ENCODE measurements at regions not wholly inside any gene's neighbourhood (a gene's known extent, or its start where the extent isn't known, plus 50 kb on each side); places are given as distances from the start of the nearest gene placed in this dataset.

DNA sequence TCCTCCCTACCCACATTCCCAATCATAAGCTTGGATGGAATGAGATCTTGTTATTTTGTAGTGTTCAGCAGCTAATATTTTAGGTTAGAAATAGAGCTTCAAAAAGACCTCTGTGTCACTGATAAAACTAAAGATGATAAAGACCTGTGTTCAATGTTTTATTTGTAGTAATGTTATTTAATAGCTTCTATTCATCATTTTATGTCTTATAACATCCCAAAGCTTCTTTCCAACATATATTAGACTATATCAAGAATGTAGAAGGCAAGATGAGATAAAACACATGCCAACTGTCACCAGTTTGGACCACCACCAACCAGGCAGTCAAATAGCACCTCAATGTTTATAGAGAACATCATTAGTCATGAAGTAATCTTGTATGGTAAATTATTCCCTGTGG is 409.5 kb upstream of the ITGA1 start:
- no peak overlapping the region for H3K4ac ChIP-seq (replicated peaks; ENCODE audit: insufficient read length, low read depth, low read length)
- no peaks in the 10 kb centered on the region for H3K4me1 ChIP-seq (replicated peaks in 1 of 4; ENCODE audit: control insufficient read depth in 3 of 4, insufficient read depth in 4 of 4, low read length in 3 of 4)
- H3K18ac ChIP-seq (ENCODE audit: extremely low read depth, low read length): no peak overlapping the region
- H2BK12ac ChIP-seq (ENCODE audit: low read depth, low read length): no peak overlapping the region
- H2BK20ac ChIP-seq (ENCODE audit: low read length): no peak overlapping the region
- H3K56ac ChIP-seq (replicated peaks; ENCODE audit: insufficient read length, low read depth, low read length): no peak overlapping the region
- no peaks in the 10 kb centered on the region for H3K79me1 ChIP-seq (ENCODE audit: low read depth, low read length)
- no peak for TF ChIP-seq RXRA (IDR thresholded peaks at IDR 0.05; ENCODE audit: insufficient read depth, low read depth, low read length)
- TF ChIP-seq ASH2L (IDR thresholded peaks at IDR 0.05; ENCODE audit: low read length): no peak
- TF ChIP-seq POLR2AphosphoS5 (IDR thresholded peaks at IDR 0.05; ENCODE audit: low read depth, low read length): no peak
- no peak for TF ChIP-seq ZNF274 (IDR thresholded peaks at IDR 0.05; ENCODE audit: borderline replicate concordance, extremely low read depth, low read length)
- no peak for TF ChIP-seq YY1 (IDR thresholded peaks at IDR 0.05; ENCODE audit: low read depth, low read length)
- no peak for TF ChIP-seq KDM5A (IDR thresholded peaks at IDR 0.05; ENCODE audit: low read length)
- no peak for TF ChIP-seq CHD2 (IDR thresholded peaks at IDR 0.05; ENCODE audit: low read length)
- TF ChIP-seq KDM4A (IDR thresholded peaks at IDR 0.05; ENCODE audit: low read depth, low read length, severe bottlenecking): no peak
- no peak for TF ChIP-seq EGR1 (IDR thresholded peaks at IDR 0.05; ENCODE audit: borderline replicate concordance, low read depth, low read length)
- no peaks in the 10 kb centered on the region for H3K9me3 ChIP-seq (ENCODE audit: insufficient read depth in 2 of 2, low read depth in 1 of 2, low read length in 1 of 2)
- H3K23me2 ChIP-seq (ENCODE audit: low read depth, low read length): no peaks in the 10 kb centered on the region
- CTCF ChIA-PET (ENCODE audit: partially characterized antibody): interaction anchor here (0.7 to 1.2 kb wide), 2 partner anchors 29 to 541 kb away, joined by 3 read pairs; no protein-coding TSS in a partner anchor
- H2AK5ac ChIP-seq (ENCODE audit: low read depth, low read length): no peak overlapping the region
- H4K20me1 ChIP-seq (replicated peaks in 1 of 2; ENCODE audit: control insufficient read depth in 1 of 2, insufficient read depth in 2 of 2, low read length in 2 of 2): no peaks in the 10 kb centered on the region
- POLR2A ChIA-PET (ENCODE audit: partially characterized antibody): no interaction called here
- H2AFZ ChIP-seq (ENCODE audit: low read length): no peak overlapping the region
- FAIRE-seq: no peak
- no peaks in the 10 kb centered on the region for H3K27me3 ChIP-seq (replicated peaks in 1 of 4; ENCODE audit: control insufficient read depth in 3 of 4, extremely low read depth in 1 of 4, insufficient read depth in 3 of 4, low read length in 3 of 4)
- no peak overlapping the region for H2BK15ac ChIP-seq (ENCODE audit: low read length)
- H3K4me3 ChIP-seq (ENCODE audit: extremely low read depth in 1 of 4, insufficient read depth in 2 of 4, low read depth in 3 of 4, low read length in 4 of 4): no peak overlapping the region
- H4K5ac ChIP-seq (ENCODE audit: insufficient read length, low read depth, low read length): no peak overlapping the region
- H3K23ac ChIP-seq (ENCODE audit: insufficient read length): no peak overlapping the region
- DNase-seq (ENCODE audit: low read depth in 1 of 2, low spot score in 2 of 2): no peak
- H3K79me2 ChIP-seq (ENCODE audit: control insufficient read depth in 1 of 2, insufficient read depth in 2 of 2, low read length in 2 of 2): no peaks in the 10 kb centered on the region
- H4K8ac ChIP-seq (ENCODE audit: extremely low read depth, insufficient read depth, low read length): no peak overlapping the region
- no peak overlapping the region for H4K91ac ChIP-seq (replicated peaks; ENCODE audit: insufficient read length, low read length)
- no peak overlapping the region for H2BK5ac ChIP-seq (ENCODE audit: low read depth, low read length)
- H2BK120ac ChIP-seq (replicated peaks; ENCODE audit: low read depth, low read length): no peak overlapping the region
- no peak overlapping the region for H3K27ac ChIP-seq (ENCODE audit: low read depth, low read length)
- H3K14ac ChIP-seq (ENCODE audit: insufficient read length): no peak overlapping the region
- no peak overlapping the region for H3K4me2 ChIP-seq (ENCODE audit: insufficient read depth in 1 of 2, low read depth in 2 of 2, low read length in 2 of 2)
- H3K9ac ChIP-seq (replicated peaks in 1 of 4; ENCODE audit: extremely low read depth in 1 of 4, low read depth in 3 of 4, low read length in 3 of 4): no peak overlapping the region
- H3K36me3 ChIP-seq (ENCODE audit: control insufficient read depth in 2 of 4, insufficient read depth in 4 of 4, low read length in 3 of 4): no peaks in the 10 kb centered on the region

Measured in H1 (cell line).